Lung (tissue), 11 donors: ENCODE measurements at regions not wholly inside any gene's neighbourhood (a gene's known extent, or its start where the extent isn't known, plus 50 kb on each side); places are given as distances from the start of the nearest gene placed in this dataset.

Experiments
- ATAC-seq: fragments of 200-7000 bp; cut with Tn5 transposase; one replicate; pipeline ENCODE4 v1.9.1; 2020; ENCODE audit warnings: moderate number of reproducible peaks; ENCODE audit not compliant: insufficient read depth, low FRiP score
- DNase-seq, 3 donors: peaks; one replicate each; pipeline ENCODE4 v3.0.0-alpha.2; 2013 to 2017
- H3K27ac ChIP-seq, 2 donors: one replicate each; pipeline ENCODE4 v1.5.1; 2013; ENCODE audit warnings: mild to moderate bottlenecking in 2 of 2, moderate library complexity in 2 of 2, control low read depth in 1 of 2, inconsistent platforms in 1 of 2, low read depth in 1 of 2, low read length in 1 of 2
- H3K27me3 ChIP-seq, 3 donors: one replicate each; pipeline ENCODE4 v1.5.1; 2013; ENCODE audit warnings: low read length in 2 of 3; ENCODE audit not compliant: control insufficient read depth in 3 of 3, insufficient read depth in 3 of 3
- H3K36me3 ChIP-seq, 4 donors: one replicate each; pipeline ENCODE4 v1.5.1; 2013; ENCODE audit warnings: low read length in 4 of 4, mild to moderate bottlenecking in 1 of 4, moderate library complexity in 1 of 4; ENCODE audit not compliant: control insufficient read depth in 4 of 4, insufficient read depth in 4 of 4
- H3K4me1 ChIP-seq, 5 donors: one replicate each; pipeline ENCODE4 v1.5.1; 2013; ENCODE audit warnings: low read length in 5 of 5, mild to moderate bottlenecking in 2 of 5, moderate library complexity in 1 of 5; ENCODE audit not compliant: control insufficient read depth in 5 of 5, insufficient read depth in 5 of 5
- H3K4me3 ChIP-seq: one replicate; pipeline ENCODE4 v1.5.1; 2013; ENCODE audit warnings: mild to moderate bottlenecking, control low read depth, moderate library complexity
- H3K9ac ChIP-seq, 2 donors: one replicate each; pipeline ENCODE4 v1.5.1; 2013; ENCODE audit warnings: low read length in 2 of 2, control low read depth in 1 of 2; ENCODE audit not compliant: insufficient read depth in 1 of 2
- H3K9me3 ChIP-seq, 4 donors: one replicate each; pipeline ENCODE4 v1.5.1; 2013; ENCODE audit warnings: low read length in 3 of 4, mild to moderate bottlenecking in 1 of 4, moderate library complexity in 1 of 4; ENCODE audit not compliant: control insufficient read depth in 4 of 4, insufficient read depth in 3 of 4
- WGBS, 2 donors: extraction: QIAGEN DNeasy Blood & Tissue Kit; methylation state at CpG; one replicate each; pipeline ENCODE4 v1.1.7; 2013; 5-methylcytosine and 5-hydroxymethylcytosine counted together
- TF ChIP-seq, protein P1 (sequence below): IDR thresholded peaks from 2 replicates; pipeline ENCODE4 v1.5.1; 2012; ENCODE audit warnings: mild to moderate bottlenecking; ENCODE audit errors: control extremely low read depth, extremely low read depth
- donor health status: control.
- donor health status: control.
- donor health status: Bipolar disorder and iron deficiency.
- donor health status: healthy.
- donor health status: DM: yes; HTN: yes; CAD: no.

DNA sequence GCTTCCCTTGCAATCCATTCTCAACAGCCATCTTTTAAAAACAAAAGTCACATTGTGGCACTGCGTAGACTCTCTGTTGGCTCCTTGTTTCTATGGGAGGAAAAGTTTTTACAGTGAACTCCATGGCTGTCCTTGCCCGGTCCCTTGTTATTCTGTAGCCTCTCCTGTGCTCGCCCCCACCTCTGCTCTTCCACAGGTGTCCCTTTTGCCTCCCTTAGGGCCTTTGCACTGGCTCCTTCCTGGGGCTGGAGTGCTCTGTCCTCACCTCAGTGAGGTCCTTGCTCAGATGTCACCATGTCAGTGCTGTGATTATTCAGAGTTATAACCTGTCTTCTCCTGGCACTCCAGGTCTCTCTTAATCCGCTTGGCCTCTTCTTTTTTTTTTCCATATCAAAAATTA lies 308.8 kb downstream of the DOCK8 start:
- H3K27ac ChIP-seq, result peak overlapping the region; percentile 18 to 31
- 97 to 100% methylated on average over 4 of the region's 4 CpGs for WGBS, 2 donors
- no peaks in the 10 kb centered on the region for H3K36me3 ChIP-seq
- TF ChIP-seq, protein P1, sequence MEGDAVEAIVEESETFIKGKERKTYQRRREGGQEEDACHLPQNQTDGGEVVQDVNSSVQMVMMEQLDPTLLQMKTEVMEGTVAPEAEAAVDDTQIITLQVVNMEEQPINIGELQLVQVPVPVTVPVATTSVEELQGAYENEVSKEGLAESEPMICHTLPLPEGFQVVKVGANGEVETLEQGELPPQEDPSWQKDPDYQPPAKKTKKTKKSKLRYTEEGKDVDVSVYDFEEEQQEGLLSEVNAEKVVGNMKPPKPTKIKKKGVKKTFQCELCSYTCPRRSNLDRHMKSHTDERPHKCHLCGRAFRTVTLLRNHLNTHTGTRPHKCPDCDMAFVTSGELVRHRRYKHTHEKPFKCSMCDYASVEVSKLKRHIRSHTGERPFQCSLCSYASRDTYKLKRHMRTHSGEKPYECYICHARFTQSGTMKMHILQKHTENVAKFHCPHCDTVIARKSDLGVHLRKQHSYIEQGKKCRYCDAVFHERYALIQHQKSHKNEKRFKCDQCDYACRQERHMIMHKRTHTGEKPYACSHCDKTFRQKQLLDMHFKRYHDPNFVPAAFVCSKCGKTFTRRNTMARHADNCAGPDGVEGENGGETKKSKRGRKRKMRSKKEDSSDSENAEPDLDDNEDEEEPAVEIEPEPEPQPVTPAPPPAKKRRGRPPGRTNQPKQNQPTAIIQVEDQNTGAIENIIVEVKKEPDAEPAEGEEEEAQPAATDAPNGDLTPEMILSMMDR, result no peak
- no peak overlapping the region for H3K9ac ChIP-seq
- ATAC-seq (no peak), DNase-seq (no peak)
- no peaks in the 10 kb centered on the region for H3K27me3 ChIP-seq
- no peak overlapping the region for H3K4me3 ChIP-seq
- H3K4me1 ChIP-seq, result peaks cover 0 to 26% (median 8%) of the 10 kb centered on the region in 5 donors
- H3K9me3 ChIP-seq, result no peaks in the 10 kb centered on the region

DNA sequence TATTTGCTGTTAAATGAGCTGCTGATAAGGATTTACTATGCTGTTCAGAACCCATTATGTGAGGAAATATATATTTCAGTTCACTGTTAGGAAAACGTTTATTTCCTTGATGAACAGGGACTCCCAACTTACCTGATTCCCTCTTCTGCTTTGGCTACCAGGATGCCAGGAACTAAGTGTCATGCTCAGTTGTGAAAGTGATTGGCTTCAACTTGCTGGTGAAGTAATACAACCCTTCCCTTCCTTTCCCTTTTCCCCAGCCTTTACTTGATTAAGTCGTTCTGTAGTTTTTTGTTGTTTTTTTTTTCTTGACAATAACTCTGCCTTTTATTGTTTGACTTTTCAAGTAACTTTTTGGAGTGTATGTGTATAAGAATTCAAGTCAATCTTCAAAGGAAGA lies 309.3 kb downstream of the DOCK8 start:
- WGBS, 2 donors, result 44 to 58% methylated on average over 2 of the region's 2 CpGs
- no peaks in the 10 kb centered on the region for H3K9me3 ChIP-seq
- no peaks in the 10 kb centered on the region for H3K36me3 ChIP-seq
- TF ChIP-seq, protein P1, result no peak
- no peak for DNase-seq
- no peak for ATAC-seq
- H3K27me3 ChIP-seq, result no peaks in the 10 kb centered on the region
- no peak overlapping the region for H3K9ac ChIP-seq
- peaks cover 0 to 28% (median 8%) of the 10 kb centered on the region in 5 donors for H3K4me1 ChIP-seq
- no peak overlapping the region for H3K27ac ChIP-seq
- no peak overlapping the region for H3K4me3 ChIP-seq

DNA sequence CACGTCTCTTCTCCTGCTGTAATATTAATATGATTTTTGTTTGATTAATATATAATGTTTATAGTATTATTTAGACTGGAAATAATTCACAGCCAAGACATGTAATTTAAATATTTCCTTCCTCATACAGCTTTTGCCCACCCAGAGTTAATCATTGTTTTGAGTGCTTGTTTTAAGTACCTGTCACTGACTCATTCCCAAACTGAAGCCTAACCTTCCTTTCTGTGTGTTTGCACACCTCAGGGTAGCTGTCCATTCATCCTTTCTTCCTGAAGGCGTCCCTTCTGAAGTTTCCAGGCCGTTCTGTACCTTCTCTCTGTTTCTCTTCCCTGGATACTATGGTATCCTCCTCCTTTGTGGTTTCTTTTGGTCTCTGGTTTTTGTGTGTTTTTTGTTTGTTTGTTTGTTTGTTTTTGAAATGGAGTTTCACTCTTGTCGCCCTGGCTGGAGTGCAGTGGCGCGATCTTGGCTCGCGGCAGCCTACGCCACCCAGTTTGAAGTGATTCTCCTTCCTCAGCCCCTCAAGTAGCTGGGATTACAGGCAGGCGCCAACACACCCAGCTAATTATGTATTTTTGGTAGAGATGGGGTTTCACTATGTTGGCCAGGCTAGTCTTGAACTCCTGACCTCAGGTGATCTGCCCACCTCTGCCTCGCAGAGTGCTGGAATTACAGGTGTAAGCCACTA lies 312.4 kb downstream of the DOCK8 start:
- Histone ChIP-seq H3K36me3 (no peaks in the 10 kb centered on the region), H3K4me1 (peaks cover 3 to 33% (median 8%) of the 10 kb centered on the region in 5 donors), H3K4me3 (no peak overlapping the region), H3K9me3 (no peaks in the 10 kb centered on the region), H3K9ac (no peak overlapping the region), H3K27me3 (no peaks in the 10 kb centered on the region), H3K27ac (peak overlapping the region in 1 of 2 donors; percentile 67)
- ATAC-seq (peak; percentile 15), DNase-seq (no peak)
- 64 to 74% methylated on average over 11 of the region's 11 CpGs for whole genome bisulfite sequencing, 2 donors
- TF ChIP-seq, protein P1, result no peak

DNA sequence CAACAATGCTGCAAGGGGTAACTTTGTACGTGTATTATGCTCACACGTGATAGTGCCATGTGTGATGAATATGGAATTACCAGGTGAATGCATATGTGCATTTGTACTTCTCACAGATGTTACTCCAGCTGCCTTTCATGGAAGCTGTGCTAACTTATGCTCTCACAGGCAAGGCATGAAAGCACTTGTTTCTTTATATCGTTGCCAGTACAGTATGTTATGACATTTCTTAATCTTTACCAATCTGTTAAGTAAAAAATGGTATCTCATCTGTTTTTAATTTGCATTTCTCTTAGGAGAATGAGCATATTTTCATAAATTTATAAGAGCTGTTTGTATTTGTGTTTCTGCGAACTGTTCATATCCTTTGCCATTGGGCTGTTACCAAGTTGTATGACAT lies 311.8 kb upstream of the DMRT1 start:
- no peaks in the 10 kb centered on the region for H3K27me3 ChIP-seq
- no peak for DNase-seq
- no peak overlapping the region for H3K4me3 ChIP-seq
- no peaks in the 10 kb centered on the region for H3K36me3 ChIP-seq
- 87 to 91% methylated on average over 4 of the region's 4 CpGs for whole genome bisulfite sequencing, 2 donors
- no peak for ATAC-seq
- no peaks in the 10 kb centered on the region for H3K9me3 ChIP-seq
- H3K4me1 ChIP-seq, result peaks cover 1 to 42% (median 6%) of the 10 kb centered on the region in 5 donors
- H3K27ac ChIP-seq, result no peak overlapping the region
- TF ChIP-seq, protein P1, result no peak
- H3K9ac ChIP-seq, result no peak overlapping the region
